Ishikawa (cell line): ENCODE measurements at regions not wholly inside any gene's neighbourhood (a gene's known extent, or its start where the extent isn't known, plus 50 kb on each side); places are given as distances from the start of the nearest gene placed in this dataset.

Source experiments
- CEBPB ChIP-seq: IDR thresholded peaks from 2 replicates; pipeline ENCODE4 v1.6.1; 2012
- CREB1 ChIP-seq: IDR thresholded peaks from 2 replicates; pipeline ENCODE4 v1.6.1; 2012; ENCODE audit warnings: low read depth
- EGR1 ChIP-seq: IDR thresholded peaks from 2 replicates; pipeline ENCODE4 v1.6.1; 2012
- EP300 ChIP-seq: IDR thresholded peaks from 2 replicates; pipeline ENCODE4 v1.6.1; 2012; ENCODE audit warnings: borderline replicate concordance
- FOXM1 ChIP-seq: IDR thresholded peaks from 2 replicates; pipeline ENCODE4 v1.6.1; 2012; ENCODE audit warnings: low read depth, borderline replicate concordance
- NFIC ChIP-seq: IDR thresholded peaks from 2 replicates; pipeline ENCODE4 v1.6.1; 2012
- RAD21 ChIP-seq: IDR thresholded peaks from 2 replicates; pipeline ENCODE4 v1.6.1; 2012; ENCODE audit warnings: low read depth
- TAF1 ChIP-seq: IDR thresholded peaks from 2 replicates; pipeline ENCODE4 v1.6.1; 2012; ENCODE audit warnings: low read depth, mild to moderate bottlenecking
- TCF12 ChIP-seq: IDR thresholded peaks from 2 replicates; pipeline ENCODE4 v1.6.1; 2012; ENCODE audit warnings: low read depth
- TEAD4 ChIP-seq: IDR thresholded peaks from 2 replicates; pipeline ENCODE4 v1.6.1; 2012
- YY1 ChIP-seq: IDR thresholded peaks from 2 replicates; pipeline ENCODE4 v1.6.1; 2012; ENCODE audit warnings: low read depth
- ZBTB7A ChIP-seq: IDR thresholded peaks from 2 replicates; pipeline ENCODE4 v1.6.1; 2012; ENCODE audit warnings: low read depth
- TF ChIP-seq, protein P1 (sequence below): IDR thresholded peaks from 2 replicates; pipeline ENCODE4 v1.6.1; 2012; ENCODE audit warnings: low read depth, mild to moderate bottlenecking
- TF ChIP-seq, protein P2 (sequence below): IDR thresholded peaks from 2 replicates; pipeline ENCODE4 v1.6.1; 2012
- TF ChIP-seq, protein P3 (sequence below): IDR thresholded peaks from 2 replicates; pipeline ENCODE4 v1.6.1; 2012

DNA sequence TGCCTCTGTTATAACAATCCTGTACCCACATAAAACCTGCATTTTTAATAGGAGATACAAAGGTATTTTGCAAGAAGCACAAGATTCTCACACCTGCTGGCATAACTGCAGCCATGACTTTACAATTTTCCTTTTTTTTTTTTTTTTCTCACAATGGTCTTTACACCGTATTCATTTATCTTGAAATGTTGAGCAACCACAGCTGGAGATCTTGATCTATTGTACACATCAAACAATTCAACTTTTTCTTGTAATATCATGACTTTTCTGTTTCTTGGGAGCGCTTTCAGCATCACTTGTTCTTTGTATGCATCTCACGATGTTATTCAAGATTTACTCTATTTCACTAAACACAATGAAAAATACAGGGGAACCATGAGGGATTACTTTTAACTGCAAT, 651.4 kb downstream of the KCNT2 start:
- TF ChIP-seq, protein P1, sequence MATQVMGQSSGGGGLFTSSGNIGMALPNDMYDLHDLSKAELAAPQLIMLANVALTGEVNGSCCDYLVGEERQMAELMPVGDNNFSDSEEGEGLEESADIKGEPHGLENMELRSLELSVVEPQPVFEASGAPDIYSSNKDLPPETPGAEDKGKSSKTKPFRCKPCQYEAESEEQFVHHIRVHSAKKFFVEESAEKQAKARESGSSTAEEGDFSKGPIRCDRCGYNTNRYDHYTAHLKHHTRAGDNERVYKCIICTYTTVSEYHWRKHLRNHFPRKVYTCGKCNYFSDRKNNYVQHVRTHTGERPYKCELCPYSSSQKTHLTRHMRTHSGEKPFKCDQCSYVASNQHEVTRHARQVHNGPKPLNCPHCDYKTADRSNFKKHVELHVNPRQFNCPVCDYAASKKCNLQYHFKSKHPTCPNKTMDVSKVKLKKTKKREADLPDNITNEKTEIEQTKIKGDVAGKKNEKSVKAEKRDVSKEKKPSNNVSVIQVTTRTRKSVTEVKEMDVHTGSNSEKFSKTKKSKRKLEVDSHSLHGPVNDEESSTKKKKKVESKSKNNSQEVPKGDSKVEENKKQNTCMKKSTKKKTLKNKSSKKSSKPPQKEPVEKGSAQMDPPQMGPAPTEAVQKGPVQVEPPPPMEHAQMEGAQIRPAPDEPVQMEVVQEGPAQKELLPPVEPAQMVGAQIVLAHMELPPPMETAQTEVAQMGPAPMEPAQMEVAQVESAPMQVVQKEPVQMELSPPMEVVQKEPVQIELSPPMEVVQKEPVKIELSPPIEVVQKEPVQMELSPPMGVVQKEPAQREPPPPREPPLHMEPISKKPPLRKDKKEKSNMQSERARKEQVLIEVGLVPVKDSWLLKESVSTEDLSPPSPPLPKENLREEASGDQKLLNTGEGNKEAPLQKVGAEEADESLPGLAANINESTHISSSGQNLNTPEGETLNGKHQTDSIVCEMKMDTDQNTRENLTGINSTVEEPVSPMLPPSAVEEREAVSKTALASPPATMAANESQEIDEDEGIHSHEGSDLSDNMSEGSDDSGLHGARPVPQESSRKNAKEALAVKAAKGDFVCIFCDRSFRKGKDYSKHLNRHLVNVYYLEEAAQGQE: no peak
- TF ChIP-seq CEBPB: no peak
- no peak for TF ChIP-seq TAF1
- TF ChIP-seq, protein P2, sequence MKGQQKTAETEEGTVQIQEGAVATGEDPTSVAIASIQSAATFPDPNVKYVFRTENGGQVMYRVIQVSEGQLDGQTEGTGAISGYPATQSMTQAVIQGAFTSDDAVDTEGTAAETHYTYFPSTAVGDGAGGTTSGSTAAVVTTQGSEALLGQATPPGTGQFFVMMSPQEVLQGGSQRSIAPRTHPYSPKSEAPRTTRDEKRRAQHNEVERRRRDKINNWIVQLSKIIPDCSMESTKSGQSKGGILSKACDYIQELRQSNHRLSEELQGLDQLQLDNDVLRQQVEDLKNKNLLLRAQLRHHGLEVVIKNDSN: no peak
- no peak for TF ChIP-seq EP300
- TF ChIP-seq, protein P3, sequence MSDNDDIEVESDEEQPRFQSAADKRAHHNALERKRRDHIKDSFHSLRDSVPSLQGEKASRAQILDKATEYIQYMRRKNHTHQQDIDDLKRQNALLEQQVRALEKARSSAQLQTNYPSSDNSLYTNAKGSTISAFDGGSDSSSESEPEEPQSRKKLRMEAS: no peak
- no peak for TF ChIP-seq EGR1
- no peak for TF ChIP-seq YY1
- no peak for TF ChIP-seq FOXM1
- TF ChIP-seq TCF12: no peak
- TF ChIP-seq TEAD4: no peak
- TF ChIP-seq RAD21: no peak
- no peak for TF ChIP-seq NFIC
- no peak for TF ChIP-seq ZBTB7A
- TF ChIP-seq CREB1: no peak

DNA sequence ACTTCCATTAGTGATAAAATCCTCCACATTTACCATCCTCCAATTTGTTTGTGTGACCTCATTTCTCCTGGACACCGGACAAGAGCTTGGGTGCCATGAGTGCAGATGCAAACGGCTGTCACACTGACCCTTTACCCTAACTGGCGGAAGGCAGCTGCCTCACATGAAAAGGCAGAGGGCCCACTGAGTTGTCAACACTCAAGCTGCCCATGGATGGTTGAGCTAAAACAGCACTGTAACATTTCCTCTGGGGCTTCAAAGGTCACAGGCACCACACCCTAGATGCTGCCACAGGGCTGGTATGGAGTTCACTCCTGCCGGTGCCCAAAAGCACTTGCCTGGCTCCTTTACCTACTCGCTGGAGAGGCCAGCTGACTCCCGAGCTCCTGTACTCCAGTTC, 653.4 kb downstream of the KCNT2 start:
- TF ChIP-seq, protein P1: no peak
- TF ChIP-seq TCF12 (no peak), RAD21 (no peak), TEAD4 (no peak)

DNA sequence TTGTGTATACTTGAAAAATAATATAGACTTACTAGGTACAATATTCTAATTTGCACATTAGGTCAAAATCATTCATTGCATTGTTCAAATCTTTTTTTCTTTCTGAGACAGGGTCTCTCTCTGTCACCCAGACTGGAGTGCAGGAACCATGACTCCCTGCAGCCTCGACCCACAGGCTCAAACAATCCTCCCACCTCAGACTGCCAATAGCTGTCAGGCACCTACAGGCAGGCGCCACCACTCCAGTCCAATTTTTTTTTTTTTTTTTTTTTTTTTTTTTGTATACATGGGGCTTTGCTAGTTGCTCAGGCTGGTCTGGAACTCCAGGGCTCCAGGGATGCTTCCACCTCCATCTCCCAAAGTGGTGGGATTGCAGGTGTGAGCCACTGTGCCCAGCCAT, 656.9 kb downstream of the KCNT2 start:
- TF ChIP-seq CEBPB (no peak), TAF1 (no peak), EGR1 (no peak), FOXM1 (no peak), EP300 (no peak)
- TF ChIP-seq, protein P1: no peak

DNA sequence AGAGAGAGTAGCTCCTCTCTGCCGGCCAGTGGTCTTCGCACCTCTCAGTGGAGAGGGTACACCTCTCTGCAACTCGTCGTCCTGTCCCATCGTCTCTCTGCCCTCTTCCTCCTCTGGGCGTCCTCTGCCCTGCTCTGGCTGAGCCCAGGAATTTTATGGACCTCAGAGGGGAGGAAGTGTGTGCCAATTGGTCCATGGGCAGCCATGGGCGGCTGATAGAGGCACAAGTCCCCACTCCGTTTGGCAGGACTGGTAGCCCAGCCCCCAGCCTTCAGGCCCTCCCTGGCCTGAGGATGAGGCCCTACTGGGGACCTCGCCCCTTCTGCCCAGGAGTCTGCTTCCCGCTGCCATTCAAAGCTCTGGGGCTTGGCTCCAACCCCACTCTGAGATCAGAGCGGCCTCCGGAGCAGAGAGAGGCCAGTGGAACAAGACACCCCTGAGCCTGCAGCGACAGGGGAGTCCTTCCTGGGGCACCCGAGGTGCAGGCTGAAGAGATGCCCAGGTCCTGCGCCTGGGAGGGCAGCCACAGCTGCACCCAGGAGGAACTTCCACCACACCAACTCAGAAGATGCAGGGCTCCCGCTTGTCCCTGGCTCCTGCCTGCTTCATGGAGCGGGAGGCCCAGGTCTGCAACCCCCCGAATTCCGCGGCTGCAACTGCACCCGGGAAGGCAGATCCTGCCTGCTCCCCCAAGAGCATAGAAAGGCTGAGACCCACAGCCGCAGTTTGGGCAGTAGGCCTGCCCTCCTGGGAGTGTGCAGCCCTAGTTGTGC, 659.9 kb downstream of the KCNT2 start:
- TF ChIP-seq RAD21: no peak
- no peak for TF ChIP-seq TAF1
- TF ChIP-seq CEBPB: no peak
- TF ChIP-seq, protein P2: no peak

DNA sequence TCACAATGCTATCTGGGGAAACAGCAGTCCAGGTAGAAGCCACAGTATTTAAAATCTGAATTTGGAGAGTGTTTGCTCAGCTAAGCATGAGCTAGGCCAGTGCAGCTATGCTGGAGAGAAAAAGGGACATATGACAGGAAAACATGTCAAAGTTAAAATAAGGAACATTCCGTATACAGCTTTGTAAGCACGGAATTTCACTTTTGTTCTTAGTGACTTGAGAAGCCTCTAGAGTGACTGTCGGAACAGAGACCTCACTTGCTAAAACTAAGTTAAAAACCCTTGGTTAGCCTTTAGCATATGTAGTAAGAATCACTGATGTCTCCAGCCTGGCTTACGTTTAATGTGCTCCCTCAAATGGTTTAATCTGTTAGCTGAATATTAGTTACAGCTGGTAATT, 661.7 kb downstream of the KCNT2 start:
- TF ChIP-seq EGR1: no peak
- TF ChIP-seq, protein P1: no peak
- TF ChIP-seq CEBPB: no peak
- no peak for TF ChIP-seq TCF12
